ENCODE measurements at regions not wholly inside any gene's neighbourhood (a gene's known extent, or its start where the extent isn't known, plus 50 kb on each side); places are given as distances from the start of the nearest gene placed in this dataset.

DNA sequence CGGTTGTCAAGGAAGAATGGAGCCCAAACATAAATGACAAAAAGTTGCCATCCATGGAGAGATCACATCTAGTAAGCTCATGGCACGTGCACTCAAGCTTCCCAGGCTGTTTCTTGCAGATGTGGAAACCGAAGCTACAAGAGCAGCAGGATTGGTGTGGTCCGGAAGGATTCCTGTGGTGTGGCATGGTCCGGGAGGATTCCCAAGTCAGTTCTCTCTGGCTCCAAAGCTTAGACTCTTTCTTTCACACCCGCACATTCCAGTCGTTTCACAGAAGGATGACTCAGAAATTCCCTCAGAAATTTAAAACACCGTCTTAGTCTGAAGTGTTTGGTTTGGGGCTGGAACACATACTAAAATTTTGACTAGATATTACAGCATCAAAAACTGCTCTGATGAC lies 78.0 kb upstream of the DRD2 start:
- Mint-ChIP-seq H3K9me3 (no peaks in the 10 kb centered on the region), H3K27me3 (ENCODE audit: low read depth in 2 of 2) (peaks cover 27 to 42% of the 10 kb centered on the region in 2 donors), H3K4me3 (no peak overlapping the region), H3K27ac (no peak overlapping the region), H3K4me1 (no peaks in the 10 kb centered on the region), H3K36me3 (no peaks in the 10 kb centered on the region)
- Histone ChIP-seq H3K4me3 (ENCODE audit: low read length) (no peak overlapping the region), H3K27me3 (ENCODE audit: control insufficient read depth, insufficient read depth, low read length) (no peaks in the 10 kb centered on the region), H3K9me3 (ENCODE audit: control insufficient read depth, insufficient read depth, low read length) (no peaks in the 10 kb centered on the region), H3K27ac (ENCODE audit: low read length) (no peak overlapping the region), H3K36me3 (ENCODE audit: control insufficient read depth, insufficient read depth, low read length) (no peaks in the 10 kb centered on the region), H3K4me1 (ENCODE audit: control insufficient read depth, insufficient read depth, low read length) (no peaks in the 10 kb centered on the region)
- no peak for DNase-seq
- no peak for ATAC-seq
- TF ChIP-seq, protein P1, sequence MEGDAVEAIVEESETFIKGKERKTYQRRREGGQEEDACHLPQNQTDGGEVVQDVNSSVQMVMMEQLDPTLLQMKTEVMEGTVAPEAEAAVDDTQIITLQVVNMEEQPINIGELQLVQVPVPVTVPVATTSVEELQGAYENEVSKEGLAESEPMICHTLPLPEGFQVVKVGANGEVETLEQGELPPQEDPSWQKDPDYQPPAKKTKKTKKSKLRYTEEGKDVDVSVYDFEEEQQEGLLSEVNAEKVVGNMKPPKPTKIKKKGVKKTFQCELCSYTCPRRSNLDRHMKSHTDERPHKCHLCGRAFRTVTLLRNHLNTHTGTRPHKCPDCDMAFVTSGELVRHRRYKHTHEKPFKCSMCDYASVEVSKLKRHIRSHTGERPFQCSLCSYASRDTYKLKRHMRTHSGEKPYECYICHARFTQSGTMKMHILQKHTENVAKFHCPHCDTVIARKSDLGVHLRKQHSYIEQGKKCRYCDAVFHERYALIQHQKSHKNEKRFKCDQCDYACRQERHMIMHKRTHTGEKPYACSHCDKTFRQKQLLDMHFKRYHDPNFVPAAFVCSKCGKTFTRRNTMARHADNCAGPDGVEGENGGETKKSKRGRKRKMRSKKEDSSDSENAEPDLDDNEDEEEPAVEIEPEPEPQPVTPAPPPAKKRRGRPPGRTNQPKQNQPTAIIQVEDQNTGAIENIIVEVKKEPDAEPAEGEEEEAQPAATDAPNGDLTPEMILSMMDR (IDR thresholded peaks at IDR 0.05) = no peak
- intact Hi-C loops (cut with micrococcal nuclease) = no loop called here
- WGBS (ENCODE audit: insufficient coverage) = 78% methylated on average over 8 of the region's 8 CpGs

DNA sequence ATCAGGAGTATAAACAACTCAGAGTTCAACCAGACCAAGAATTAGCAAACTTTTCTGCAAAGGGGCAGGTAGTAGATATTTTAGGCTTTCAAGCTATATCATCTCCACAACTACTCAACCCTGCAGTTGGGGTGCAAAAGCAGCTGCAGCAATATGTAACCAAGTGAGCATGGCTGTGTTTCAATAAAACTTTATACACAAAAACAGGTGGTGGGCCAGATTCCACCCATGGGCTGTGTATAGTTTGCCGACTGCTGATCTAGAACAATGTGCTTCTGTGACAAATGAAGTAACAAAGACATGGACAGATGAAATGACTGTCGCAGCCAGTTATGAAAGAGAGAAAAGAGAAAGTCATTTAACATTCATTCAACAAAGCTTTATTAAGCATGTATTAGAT lies 77.1 kb upstream of the DRD2 start:
- Mint-ChIP-seq H3K27ac (no peak overlapping the region), H3K4me3 (no peak overlapping the region), H3K9me3 (no peaks in the 10 kb centered on the region), H3K4me1 (no peaks in the 10 kb centered on the region), H3K36me3 (no peaks in the 10 kb centered on the region), H3K27me3 (ENCODE audit: low read depth in 2 of 2) (peaks cover 29 to 42% of the 10 kb centered on the region in 2 donors)
- 83% methylated on average over 1 of the region's 2 CpGs for WGBS (ENCODE audit: insufficient coverage)
- no peaks in the 10 kb centered on the region for H3K36me3 ChIP-seq (ENCODE audit: control insufficient read depth, insufficient read depth, low read length)
- H3K4me1 ChIP-seq (ENCODE audit: control insufficient read depth, insufficient read depth, low read length) = no peaks in the 10 kb centered on the region
- no peaks in the 10 kb centered on the region for H3K9me3 ChIP-seq (ENCODE audit: control insufficient read depth, insufficient read depth, low read length)
- no peak overlapping the region for H3K27ac ChIP-seq (ENCODE audit: low read length)
- ATAC-seq (no peak), DNase-seq (no peak)
- intact Hi-C loops (cut with micrococcal nuclease) = no loop called here
- H3K27me3 ChIP-seq (ENCODE audit: control insufficient read depth, insufficient read depth, low read length) = no peaks in the 10 kb centered on the region
- TF ChIP-seq, protein P1 (IDR thresholded peaks at IDR 0.05) = no peak
- no peak overlapping the region for H3K4me3 ChIP-seq (ENCODE audit: low read length)

DNA sequence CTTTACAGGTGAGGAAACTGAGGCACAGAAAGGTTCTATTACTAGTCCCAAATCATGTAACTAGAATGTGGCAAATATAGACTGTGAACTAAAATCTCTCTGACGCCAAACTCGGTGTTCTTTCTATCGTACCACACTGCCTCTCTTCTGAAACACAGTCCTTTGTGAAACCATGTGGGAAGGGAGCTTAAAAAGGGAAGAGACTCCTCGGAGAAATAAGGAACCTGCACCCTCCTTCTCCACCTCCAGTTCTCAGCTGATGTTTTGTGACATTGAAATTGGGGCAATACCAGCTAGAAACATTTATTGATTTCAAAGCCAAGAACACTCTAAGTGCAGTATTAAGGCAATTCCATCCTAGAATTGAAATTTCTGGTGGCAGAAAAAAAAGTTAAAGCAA lies 76.4 kb upstream of the DRD2 start:
- H3K36me3 ChIP-seq (ENCODE audit: control insufficient read depth, insufficient read depth, low read length) = no peaks in the 10 kb centered on the region
- H3K27ac ChIP-seq (ENCODE audit: low read length) = no peak overlapping the region
- TF ChIP-seq, protein P1 (IDR thresholded peaks at IDR 0.05) = no peak
- WGBS (ENCODE audit: insufficient coverage) = no CpG with 5 or more reads among the region's 4 CpGs
- ATAC-seq (no peak), DNase-seq (no peak)
- Mint-ChIP-seq H3K27me3 (ENCODE audit: low read depth in 2 of 2) (peaks cover 25 to 37% of the 10 kb centered on the region in 2 donors), H3K4me1 (no peaks in the 10 kb centered on the region), H3K9me3 (no peaks in the 10 kb centered on the region), H3K36me3 (no peaks in the 10 kb centered on the region), H3K4me3 (no peak overlapping the region), H3K27ac (no peak overlapping the region)
- no peaks in the 10 kb centered on the region for H3K4me1 ChIP-seq (ENCODE audit: control insufficient read depth, insufficient read depth, low read length)
- H3K9me3 ChIP-seq (ENCODE audit: control insufficient read depth, insufficient read depth, low read length) = no peaks in the 10 kb centered on the region
- no peak overlapping the region for H3K4me3 ChIP-seq (ENCODE audit: low read length)
- intact Hi-C loops (cut with micrococcal nuclease) = no loop called here
- no peaks in the 10 kb centered on the region for H3K27me3 ChIP-seq (ENCODE audit: control insufficient read depth, insufficient read depth, low read length)

Measured in natural killer cell (primary cell).